Peyer's patch (tissue), 4 donors: ENCODE measurements at regions not wholly inside any gene's neighbourhood (a gene's known extent, or its start where the extent isn't known, plus 50 kb on each side); places are given as distances from the start of the nearest gene placed in this dataset.

Source experiments
- POLR2A ChIP-seq, 2 donors: fragments of 450-650 bp; IDR thresholded peaks; one replicate each; pipeline ENCODE4 v1.5.1; 2017; ENCODE audit warnings: antibody characterized with exemption in 2 of 2, mild to moderate bottlenecking in 2 of 2, moderate library complexity in 2 of 2
- TF ChIP-seq, protein P1 (sequence below), 6 experiments: fragments of 450-650 bp in 4 of 6; fragments of 200-600 bp in 2 of 6; sonication (generic) in 1 of 6; IDR thresholded peaks; one replicate each; pipeline ENCODE4 v1.5.1; 2017 to 2019; ENCODE audit warnings: antibody characterized with exemption in 6 of 6, mild to moderate bottlenecking in 3 of 6, moderate library complexity in 1 of 6

DNA sequence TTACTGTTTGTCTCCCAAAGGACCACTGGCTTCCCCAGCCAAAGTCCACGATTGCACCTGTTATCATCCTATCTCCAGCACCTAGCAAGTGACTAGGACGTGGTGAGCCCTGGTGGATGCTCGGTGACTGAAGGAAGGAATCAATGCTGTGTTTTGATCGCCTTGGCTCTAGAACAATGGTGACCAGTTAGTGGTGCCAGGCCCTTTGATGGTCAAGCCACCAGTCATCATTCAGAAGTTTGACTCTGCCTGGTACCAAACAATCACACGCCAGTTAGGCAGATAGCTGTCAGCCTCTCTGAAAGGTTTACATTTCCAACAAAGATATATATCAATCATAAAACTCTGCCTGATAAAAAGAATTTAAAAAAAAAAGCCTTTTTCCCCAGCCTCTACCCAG, 244.1 kb downstream of the SH3BP4 start:
- TF ChIP-seq, protein P1, sequence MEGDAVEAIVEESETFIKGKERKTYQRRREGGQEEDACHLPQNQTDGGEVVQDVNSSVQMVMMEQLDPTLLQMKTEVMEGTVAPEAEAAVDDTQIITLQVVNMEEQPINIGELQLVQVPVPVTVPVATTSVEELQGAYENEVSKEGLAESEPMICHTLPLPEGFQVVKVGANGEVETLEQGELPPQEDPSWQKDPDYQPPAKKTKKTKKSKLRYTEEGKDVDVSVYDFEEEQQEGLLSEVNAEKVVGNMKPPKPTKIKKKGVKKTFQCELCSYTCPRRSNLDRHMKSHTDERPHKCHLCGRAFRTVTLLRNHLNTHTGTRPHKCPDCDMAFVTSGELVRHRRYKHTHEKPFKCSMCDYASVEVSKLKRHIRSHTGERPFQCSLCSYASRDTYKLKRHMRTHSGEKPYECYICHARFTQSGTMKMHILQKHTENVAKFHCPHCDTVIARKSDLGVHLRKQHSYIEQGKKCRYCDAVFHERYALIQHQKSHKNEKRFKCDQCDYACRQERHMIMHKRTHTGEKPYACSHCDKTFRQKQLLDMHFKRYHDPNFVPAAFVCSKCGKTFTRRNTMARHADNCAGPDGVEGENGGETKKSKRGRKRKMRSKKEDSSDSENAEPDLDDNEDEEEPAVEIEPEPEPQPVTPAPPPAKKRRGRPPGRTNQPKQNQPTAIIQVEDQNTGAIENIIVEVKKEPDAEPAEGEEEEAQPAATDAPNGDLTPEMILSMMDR (IDR thresholded peaks at IDR 0.05), result no peak
- no peak for TF ChIP-seq POLR2A (IDR thresholded peaks at IDR 0.05)
